ENCODE measurements at regions not wholly inside any gene's neighbourhood (a gene's known extent, or its start where the extent isn't known, plus 50 kb on each side); places are given as distances from the start of the nearest gene placed in this dataset.

DNA sequence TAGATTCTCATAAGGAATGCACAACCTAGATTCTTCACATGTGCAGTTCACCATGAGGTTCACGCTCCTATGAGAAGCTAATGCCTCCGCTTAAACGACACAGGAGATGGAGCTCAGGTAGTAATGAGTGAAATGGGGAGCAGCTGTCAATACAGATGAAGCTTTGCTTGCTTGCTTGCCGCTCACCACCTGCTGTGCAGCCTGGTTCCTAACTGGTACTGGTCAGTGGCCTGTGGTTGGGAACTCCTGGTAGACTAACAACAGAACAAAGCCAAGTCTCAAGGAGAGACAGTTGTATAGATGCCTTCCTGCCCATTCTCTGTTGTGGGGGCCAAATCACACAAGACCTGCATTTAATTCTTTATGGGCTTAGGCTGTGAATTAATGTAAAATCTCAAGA lies 449.2 kb upstream of the TNP1 start:
- Histone ChIP-seq H3K27me3 (ENCODE audit: control insufficient read depth, low read length) (peaks cover 87% of the 10 kb centered on the region), H3K36me3 (ENCODE audit: control insufficient read depth, low read length) (no peaks in the 10 kb centered on the region), H3K27ac (ENCODE audit: low read depth, low read length) (no peak overlapping the region), H3F3A (ENCODE audit: control insufficient read depth, insufficient read depth) (no peaks in the 10 kb centered on the region), H4K20me1 (ENCODE audit: control insufficient read depth, insufficient read depth, low read depth, low read length) (peaks cover under 1% of the 10 kb centered on the region), H3K4me1 (ENCODE audit: control insufficient read depth, low read length) (no peaks in the 10 kb centered on the region), H3K79me2 (ENCODE audit: control insufficient read depth, low read length) (no peaks in the 10 kb centered on the region), H3K4me2 (ENCODE audit: low read length) (no peak overlapping the region), H3K9me2 (replicated peaks; ENCODE audit: control insufficient read depth, low read length) (no peaks in the 10 kb centered on the region), H3K4me3 (ENCODE audit: low read length) (no peak overlapping the region), H3K9me3 (ENCODE audit: control insufficient read depth, insufficient read depth, low read length) (no peaks in the 10 kb centered on the region)
- TF ChIP-seq EZH2phosphoT487 (IDR thresholded peaks at IDR 0.05; ENCODE audit: borderline replicate concordance, low read length), result no peak
- TF ChIP-seq, protein P1, sequence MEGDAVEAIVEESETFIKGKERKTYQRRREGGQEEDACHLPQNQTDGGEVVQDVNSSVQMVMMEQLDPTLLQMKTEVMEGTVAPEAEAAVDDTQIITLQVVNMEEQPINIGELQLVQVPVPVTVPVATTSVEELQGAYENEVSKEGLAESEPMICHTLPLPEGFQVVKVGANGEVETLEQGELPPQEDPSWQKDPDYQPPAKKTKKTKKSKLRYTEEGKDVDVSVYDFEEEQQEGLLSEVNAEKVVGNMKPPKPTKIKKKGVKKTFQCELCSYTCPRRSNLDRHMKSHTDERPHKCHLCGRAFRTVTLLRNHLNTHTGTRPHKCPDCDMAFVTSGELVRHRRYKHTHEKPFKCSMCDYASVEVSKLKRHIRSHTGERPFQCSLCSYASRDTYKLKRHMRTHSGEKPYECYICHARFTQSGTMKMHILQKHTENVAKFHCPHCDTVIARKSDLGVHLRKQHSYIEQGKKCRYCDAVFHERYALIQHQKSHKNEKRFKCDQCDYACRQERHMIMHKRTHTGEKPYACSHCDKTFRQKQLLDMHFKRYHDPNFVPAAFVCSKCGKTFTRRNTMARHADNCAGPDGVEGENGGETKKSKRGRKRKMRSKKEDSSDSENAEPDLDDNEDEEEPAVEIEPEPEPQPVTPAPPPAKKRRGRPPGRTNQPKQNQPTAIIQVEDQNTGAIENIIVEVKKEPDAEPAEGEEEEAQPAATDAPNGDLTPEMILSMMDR (IDR thresholded peaks at IDR 0.05; ENCODE audit: low read depth, low read length, poor library complexity, severe bottlenecking), result no peak

DNA sequence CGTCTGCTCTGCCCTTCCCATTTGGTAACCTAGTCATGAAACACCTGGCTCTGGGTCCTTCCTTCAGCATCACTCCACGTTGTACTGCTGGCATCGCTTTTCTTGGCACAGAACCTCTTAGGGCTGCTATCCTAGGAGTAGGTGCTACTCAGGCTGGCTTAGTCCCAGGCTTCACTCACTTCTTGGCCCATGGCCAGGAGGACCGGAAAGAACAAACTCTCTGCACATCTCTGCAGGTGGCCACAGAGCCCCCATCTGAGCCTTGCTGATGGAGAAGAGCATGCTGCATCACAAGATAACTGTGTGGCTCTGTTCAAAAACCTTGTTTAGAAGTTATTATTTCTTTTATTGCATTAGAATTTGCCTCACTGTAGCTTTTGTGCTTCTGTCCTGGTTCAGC lies 447.2 kb upstream of the TNP1 start:
- H3K27me3 ChIP-seq (ENCODE audit: control insufficient read depth, low read length), result peaks cover 87% of the 10 kb centered on the region
- no peaks in the 10 kb centered on the region for H3F3A ChIP-seq (ENCODE audit: control insufficient read depth, insufficient read depth)
- no peaks in the 10 kb centered on the region for H3K4me1 ChIP-seq (ENCODE audit: control insufficient read depth, low read length)
- H3K27ac ChIP-seq (ENCODE audit: low read depth, low read length), result no peak overlapping the region
- no peaks in the 10 kb centered on the region for H3K9me3 ChIP-seq (ENCODE audit: control insufficient read depth, insufficient read depth, low read length)
- no peaks in the 10 kb centered on the region for H3K36me3 ChIP-seq (ENCODE audit: control insufficient read depth, low read length)
- no peak overlapping the region for H3K4me2 ChIP-seq (ENCODE audit: low read length)
- no peak overlapping the region for H3K4me3 ChIP-seq (ENCODE audit: low read length)
- no peaks in the 10 kb centered on the region for H3K79me2 ChIP-seq (ENCODE audit: control insufficient read depth, low read length)
- no peaks in the 10 kb centered on the region for H3K9me2 ChIP-seq (replicated peaks; ENCODE audit: control insufficient read depth, low read length)
- TF ChIP-seq EZH2phosphoT487 (IDR thresholded peaks at IDR 0.05; ENCODE audit: borderline replicate concordance, low read length), result no peak
- TF ChIP-seq, protein P1 (IDR thresholded peaks at IDR 0.05; ENCODE audit: low read depth, low read length, poor library complexity, severe bottlenecking), result no peak
- H4K20me1 ChIP-seq (ENCODE audit: control insufficient read depth, insufficient read depth, low read depth, low read length), result no peaks in the 10 kb centered on the region; the same call in 1 of the 2 replicates

DNA sequence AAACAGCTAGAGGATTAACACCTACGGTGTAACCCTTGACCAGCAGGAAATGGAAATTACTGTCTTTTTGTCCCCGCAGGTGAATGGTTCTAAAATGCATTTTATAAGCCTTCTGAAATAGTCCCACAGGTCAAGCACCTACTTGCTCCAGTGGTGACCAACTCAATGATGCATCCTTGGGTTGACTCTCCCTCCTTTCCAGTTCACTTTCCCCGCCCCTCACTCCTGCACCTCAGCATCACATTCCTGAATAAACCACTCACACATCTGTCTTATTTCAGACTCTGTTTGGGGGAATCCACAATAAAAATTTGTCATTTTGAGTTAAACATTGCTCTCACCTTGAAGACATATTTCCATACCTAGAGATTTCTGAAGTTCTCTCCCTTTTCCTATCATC lies 446.0 kb upstream of the TNP1 start:
- Histone ChIP-seq H3F3A (ENCODE audit: control insufficient read depth, insufficient read depth) (no peaks in the 10 kb centered on the region), H3K79me2 (ENCODE audit: control insufficient read depth, low read length) (no peaks in the 10 kb centered on the region), H3K4me1 (ENCODE audit: control insufficient read depth, low read length) (no peaks in the 10 kb centered on the region), H3K4me2 (ENCODE audit: low read length) (no peak overlapping the region), H3K9me2 (replicated peaks; ENCODE audit: control insufficient read depth, low read length) (no peaks in the 10 kb centered on the region), H3K9me3 (ENCODE audit: control insufficient read depth, insufficient read depth, low read length) (no peaks in the 10 kb centered on the region), H4K20me1 (ENCODE audit: control insufficient read depth, insufficient read depth, low read depth, low read length) (no peaks in the 10 kb centered on the region; the same call in 1 of the 2 replicates), H3K27ac (ENCODE audit: low read depth, low read length) (no peak overlapping the region), H3K36me3 (ENCODE audit: control insufficient read depth, low read length) (no peaks in the 10 kb centered on the region), H3K27me3 (ENCODE audit: control insufficient read depth, low read length) (peaks cover 88% of the 10 kb centered on the region), H3K4me3 (ENCODE audit: low read length) (no peak overlapping the region)
- TF ChIP-seq, protein P1 (IDR thresholded peaks at IDR 0.05; ENCODE audit: low read depth, low read length, poor library complexity, severe bottlenecking), result no peak
- TF ChIP-seq EZH2phosphoT487 (IDR thresholded peaks at IDR 0.05; ENCODE audit: borderline replicate concordance, low read length), result no peak

All from DOHH2 (cell line).